ENCODE measurements at regions not wholly inside any gene's neighbourhood (a gene's known extent, or its start where the extent isn't known, plus 50 kb on each side); places are given as distances from the start of the nearest gene placed in this dataset.

GRCh38 chr1:147834810-147835209 lies 67.8 kb upstream of the GJA8 start:
- TF ChIP-seq CTCF (conservative IDR thresholded peaks at IDR 0.05; ENCODE audit: low read depth, low read length) (no peak), EZH2 (IDR thresholded peaks at IDR 0.05; ENCODE audit: low read length, unreplicated experiment) (no peak), EZH2phosphoT487 (IDR thresholded peaks at IDR 0.05; ENCODE audit: borderline replicate concordance, low read length) (no peak)
